CD4-positive, alpha-beta T cell treated with Interleukin-1 beta for 1 hour (primary cell): ENCODE measurements at regions not wholly inside any gene's neighbourhood (a gene's known extent, or its start where the extent isn't known, plus 50 kb on each side); places are given as distances from the start of the nearest gene placed in this dataset.

Experiments
- DNase-seq, 2 donors: peaks; one replicate each; pipeline ENCODE4 v3.0.0-alpha.2; 2020 to 2022

GRCh38 chr3:144307951-144308350 is 336.3 kb downstream of the DIPK2A start:
- no peak for DNase-seq

- no peak for DNase-seq
Observed at GRCh38 chr3:144308396-144308795, 336.8 kb downstream of the DIPK2A start.

GRCh38 chr3:144312702-144313101 is 341.1 kb downstream of the DIPK2A start:
- no peak for DNase-seq

- no peak for DNase-seq
Observed at GRCh38 chr3:144314946-144315345, 343.3 kb downstream of the DIPK2A start.

- no peak for DNase-seq
Observed at GRCh38 chr3:144317961-144318360, 346.3 kb downstream of the DIPK2A start.

- DNase-seq: peak in 1 of 2 donors; percentile 16
Observed at GRCh38 chr3:144324076-144324475, 352.5 kb downstream of the DIPK2A start.

GRCh38 chr3:144332868-144333267 is 361.2 kb downstream of the DIPK2A start:
- no peak for DNase-seq

- no peak for DNase-seq
Observed at GRCh38 chr3:144341471-144341870, 369.8 kb downstream of the DIPK2A start.

- DNase-seq: no peak
Observed at GRCh38 chr3:144343343-144343742, 371.7 kb downstream of the DIPK2A start.

- DNase-seq: no peak
Observed at GRCh38 chr3:144343777-144344176, 372.2 kb downstream of the DIPK2A start.

- no peak for DNase-seq
Observed at GRCh38 chr3:144344925-144345548, 373.4 kb downstream of the DIPK2A start.

- no peak for DNase-seq
Observed at GRCh38 chr3:144350125-144350524, 378.5 kb downstream of the DIPK2A start.

- no peak for DNase-seq
Observed at GRCh38 chr3:144351011-144351410, 379.4 kb downstream of the DIPK2A start.

- no peak for DNase-seq
Observed at GRCh38 chr3:144351773-144352365, 380.2 kb downstream of the DIPK2A start.

GRCh38 chr3:144358191-144358590 is 386.6 kb downstream of the DIPK2A start:
- no peak for DNase-seq

- no peak for DNase-seq
Observed at GRCh38 chr3:144361002-144361401, 389.4 kb downstream of the DIPK2A start.

GRCh38 chr3:144362126-144362525 is 390.5 kb downstream of the DIPK2A start:
- DNase-seq: no peak

- DNase-seq: no peak
Observed at GRCh38 chr3:144363856-144364255, 392.2 kb downstream of the DIPK2A start.

- no peak for DNase-seq
Observed at GRCh38 chr3:144364737-144365136, 393.1 kb downstream of the DIPK2A start.

- no peak for DNase-seq
Observed at GRCh38 chr3:144369129-144369879, 397.7 kb downstream of the DIPK2A start.

- DNase-seq: no peak
Observed at GRCh38 chr3:144375088-144375487, 403.5 kb downstream of the DIPK2A start.

- DNase-seq: no peak
Observed at GRCh38 chr3:144380849-144381248, 409.2 kb downstream of the DIPK2A start.

- no peak for DNase-seq
Observed at GRCh38 chr3:144381607-144382006, 410.0 kb downstream of the DIPK2A start.
